Activated CD4-positive, alpha-beta memory T cell treated with anti-CD3 and anti-CD28 coated beads for 36 hours (primary cell): ENCODE measurements at regions not wholly inside any gene's neighbourhood (a gene's known extent, or its start where the extent isn't known, plus 50 kb on each side); places are given as distances from the start of the nearest gene placed in this dataset.

Experiments
- CTCF ChIA-PET: fragments of 350-600 bp; sonication (Branson Sonifier 250); formaldehyde crosslinking; loops from one replicate; lab custom pipeline; 2021; ENCODE audit warnings: antibody characterized with exemption, inconsistent platforms; lab: Charles Lee
- POLR2A ChIA-PET: fragments of 350-600 bp; sonication (Branson Sonifier 250); formaldehyde crosslinking; loops from one replicate; lab custom pipeline; 2021; ENCODE audit warnings: antibody characterized with exemption; lab: Charles Lee
- DNase-seq: peaks from one replicate; pipeline ENCODE4 v3.0.0-alpha.2; 2020
- H3K27ac Mint-ChIP-seq: one replicate; pipeline ENCODE4 v1.8.0; 2021; ENCODE audit warnings: mixed read lengths
- H3K27me3 Mint-ChIP-seq: one replicate; pipeline ENCODE4 v1.8.0; 2021; ENCODE audit warnings: mixed read lengths
- H3K36me3 Mint-ChIP-seq: one replicate; pipeline ENCODE4 v1.8.0; 2021; ENCODE audit warnings: mixed read lengths
- H3K4me1 Mint-ChIP-seq: one replicate; pipeline ENCODE4 v1.8.0; 2021; ENCODE audit warnings: low read depth, mixed read lengths
- H3K4me3 Mint-ChIP-seq: one replicate; pipeline ENCODE4 v1.8.0; 2021; ENCODE audit warnings: mild to moderate bottlenecking, mixed read lengths
- H3K9me3 Mint-ChIP-seq: one replicate; pipeline ENCODE4 v1.8.0; 2021; ENCODE audit warnings: mixed read lengths
- intact Hi-C: fragments of 100-400 bp; cut with micrococcal nuclease; formaldehyde crosslinking; loops from one replicate; pipeline ENCODE4 v1.15.1; 2023

DNA sequence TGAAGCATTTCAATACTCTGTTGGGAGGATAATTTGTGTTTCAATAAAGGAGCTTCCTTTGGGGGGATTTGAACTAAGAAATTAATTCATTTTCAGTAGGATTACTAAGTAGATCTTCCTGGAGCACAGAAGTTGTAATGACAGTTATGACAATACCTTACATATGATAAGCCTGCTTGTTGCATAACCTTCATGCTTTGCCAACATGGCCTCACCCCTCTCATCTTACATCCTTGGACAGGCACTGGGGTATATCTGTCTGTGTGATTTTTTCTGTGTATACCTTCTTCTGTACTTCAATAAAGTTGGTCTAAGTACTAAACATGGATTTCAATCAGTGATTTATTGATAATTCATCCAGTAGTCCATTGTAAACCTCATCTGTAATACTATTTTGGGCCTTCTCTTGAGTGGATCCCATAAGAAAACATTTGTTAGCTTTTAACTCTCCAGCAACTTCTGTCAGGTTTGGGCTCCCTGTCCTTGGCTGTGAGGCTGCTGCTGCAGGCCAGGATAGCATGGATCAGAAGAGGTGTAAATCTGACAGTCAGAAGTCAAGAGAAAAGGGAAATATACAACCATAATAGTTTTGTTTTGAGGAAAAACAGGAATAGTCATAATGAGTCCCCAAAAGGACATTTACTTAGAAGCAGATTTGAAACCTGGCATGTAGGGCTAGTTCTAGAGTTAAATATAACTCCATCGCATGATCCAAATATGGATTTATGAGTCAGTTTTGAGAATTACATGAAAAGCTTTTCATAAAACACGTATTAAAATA, 422.2 kb downstream of the KLF5 start:
- DNase-seq = no peak
- ChIA-PET CTCF (no interaction called here), POLR2A (no interaction called here)
- Mint-ChIP-seq H3K36me3 (no peaks in the 10 kb centered on the region), H3K27ac (no peak overlapping the region), H3K27me3 (no peaks in the 10 kb centered on the region), H3K4me1 (no peaks in the 10 kb centered on the region), H3K4me3 (no peak overlapping the region), H3K9me3 (no peaks in the 10 kb centered on the region)
- intact Hi-C loops = no loop called here

GRCh38 chr13:73479856-73480255, 421.1 kb downstream of the KLF5 start:
- H3K36me3 Mint-ChIP-seq = no peaks in the 10 kb centered on the region
- intact Hi-C loops = no loop called here
- no peak for DNase-seq
- no peak overlapping the region for H3K4me3 Mint-ChIP-seq
- POLR2A ChIA-PET = no interaction called here
- CTCF ChIA-PET = no interaction called here
- H3K4me1 Mint-ChIP-seq = no peaks in the 10 kb centered on the region
- H3K9me3 Mint-ChIP-seq = no peaks in the 10 kb centered on the region
- no peak overlapping the region for H3K27ac Mint-ChIP-seq
- no peaks in the 10 kb centered on the region for H3K27me3 Mint-ChIP-seq

GRCh38 chr13:73479351-73479750, 420.5 kb downstream of the KLF5 start:
- ChIA-PET POLR2A (no interaction called here), CTCF (no interaction called here)
- no peaks in the 10 kb centered on the region for H3K9me3 Mint-ChIP-seq
- no peak overlapping the region for H3K4me3 Mint-ChIP-seq
- no peaks in the 10 kb centered on the region for H3K4me1 Mint-ChIP-seq
- no peak overlapping the region for H3K27ac Mint-ChIP-seq
- DNase-seq = no peak
- intact Hi-C loops = no loop called here
- no peaks in the 10 kb centered on the region for H3K27me3 Mint-ChIP-seq
- H3K36me3 Mint-ChIP-seq = no peaks in the 10 kb centered on the region

- intact Hi-C loops = no loop called here
- Mint-ChIP-seq H3K36me3 (no peaks in the 10 kb centered on the region), H3K9me3 (no peaks in the 10 kb centered on the region), H3K4me1 (no peaks in the 10 kb centered on the region), H3K27ac (no peak overlapping the region), H3K27me3 (no peaks in the 10 kb centered on the region), H3K4me3 (no peak overlapping the region)
- ChIA-PET CTCF (no interaction called here), POLR2A (interaction anchor here (0.6 kb wide), 1 partner anchor 53 kb away, joined by 4 read pairs; no protein-coding TSS in a partner anchor)
- no peak for DNase-seq
Observed at GRCh38 chr13:73477441-73477840, 418.6 kb downstream of the KLF5 start.

DNA sequence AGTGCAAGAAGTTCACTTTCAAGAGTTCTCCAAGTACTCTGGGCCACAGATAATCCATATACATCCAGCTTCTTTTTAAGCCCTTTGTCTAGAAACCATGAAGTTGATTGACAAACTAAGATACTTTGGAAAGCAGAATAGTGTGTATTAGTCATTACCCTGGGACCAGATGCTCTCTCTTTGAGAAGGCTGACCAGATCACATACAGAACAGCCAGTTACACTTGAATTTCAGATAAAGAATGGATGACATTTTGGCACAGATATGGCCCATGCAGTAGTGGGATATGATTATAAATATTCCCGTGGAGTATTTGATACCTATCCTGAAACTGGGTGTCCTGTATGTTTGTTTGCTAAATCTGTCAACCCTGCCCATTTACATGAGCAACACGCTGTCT, 414.2 kb downstream of the KLF5 start:
- CTCF ChIA-PET = no interaction called here

GRCh38 chr13:73467125-73467524, 408.3 kb downstream of the KLF5 start:
- DNase-seq = no peak
- no peaks in the 10 kb centered on the region for H3K9me3 Mint-ChIP-seq
- no peaks in the 10 kb centered on the region for H3K4me1 Mint-ChIP-seq
- no peak overlapping the region for H3K4me3 Mint-ChIP-seq
- CTCF ChIA-PET = no interaction called here
- H3K27me3 Mint-ChIP-seq = no peaks in the 10 kb centered on the region
- intact Hi-C loops = no loop called here
- POLR2A ChIA-PET = interaction anchor here (0.5 kb wide), 1 partner anchor 447 kb away, joined by 4 read pairs; no protein-coding TSS in a partner anchor
- H3K36me3 Mint-ChIP-seq = no peaks in the 10 kb centered on the region
- H3K27ac Mint-ChIP-seq = no peak overlapping the region

More for the DNA sequence above, 414.2 kb downstream of the KLF5 start:
- Mint-ChIP-seq H3K27me3 (no peaks in the 10 kb centered on the region), H3K36me3 (no peaks in the 10 kb centered on the region), H3K4me1 (no peaks in the 10 kb centered on the region), H3K9me3 (no peaks in the 10 kb centered on the region), H3K27ac (no peak overlapping the region), H3K4me3 (no peak overlapping the region)
- intact Hi-C loops = no loop called here
- DNase-seq = no peak
- POLR2A ChIA-PET = no interaction called here

DNA sequence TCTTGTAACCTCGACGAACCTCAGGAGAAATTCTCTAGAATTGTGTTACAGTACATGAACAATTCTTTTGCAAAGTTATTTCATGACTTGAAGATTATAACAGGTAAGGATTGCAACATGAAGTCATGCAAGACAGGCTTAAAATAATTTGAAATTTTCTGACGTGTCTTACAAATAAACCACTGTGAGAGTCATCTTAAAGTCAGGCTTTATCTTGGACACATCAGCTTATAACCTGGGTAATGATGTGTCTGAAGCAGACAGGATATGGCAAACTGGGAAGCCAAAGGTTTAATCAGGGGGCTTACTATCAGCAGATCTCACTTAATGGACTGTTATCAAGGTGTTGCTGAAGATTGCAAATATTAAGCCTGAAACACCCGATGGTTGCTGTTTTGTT, 407.8 kb downstream of the KLF5 start:
- intact Hi-C loops = no loop called here
- Mint-ChIP-seq H3K36me3 (no peaks in the 10 kb centered on the region), H3K27me3 (no peaks in the 10 kb centered on the region), H3K4me3 (no peak overlapping the region), H3K9me3 (no peaks in the 10 kb centered on the region), H3K27ac (no peak overlapping the region), H3K4me1 (no peaks in the 10 kb centered on the region)
- CTCF ChIA-PET = no interaction called here
- no peak for DNase-seq
- POLR2A ChIA-PET = no interaction called here

DNA sequence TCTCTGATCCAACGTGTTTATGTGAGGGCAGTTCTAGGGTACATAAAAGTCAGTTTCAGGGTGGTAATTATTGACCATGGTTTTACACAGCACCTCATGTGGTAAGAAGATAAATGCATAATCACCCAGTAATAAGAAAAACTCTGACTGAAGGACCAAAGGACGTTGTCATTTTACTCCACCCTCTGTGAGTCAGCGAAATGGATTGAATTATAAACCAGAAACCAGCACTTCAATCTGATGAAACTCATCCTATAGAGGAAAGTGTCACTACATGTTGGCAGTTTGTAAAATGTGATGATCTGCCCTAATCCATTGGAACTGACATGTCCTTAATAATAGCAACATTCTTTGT, 406.8 kb downstream of the KLF5 start:
- ChIA-PET POLR2A (no interaction called here), CTCF (no interaction called here)

DNA sequence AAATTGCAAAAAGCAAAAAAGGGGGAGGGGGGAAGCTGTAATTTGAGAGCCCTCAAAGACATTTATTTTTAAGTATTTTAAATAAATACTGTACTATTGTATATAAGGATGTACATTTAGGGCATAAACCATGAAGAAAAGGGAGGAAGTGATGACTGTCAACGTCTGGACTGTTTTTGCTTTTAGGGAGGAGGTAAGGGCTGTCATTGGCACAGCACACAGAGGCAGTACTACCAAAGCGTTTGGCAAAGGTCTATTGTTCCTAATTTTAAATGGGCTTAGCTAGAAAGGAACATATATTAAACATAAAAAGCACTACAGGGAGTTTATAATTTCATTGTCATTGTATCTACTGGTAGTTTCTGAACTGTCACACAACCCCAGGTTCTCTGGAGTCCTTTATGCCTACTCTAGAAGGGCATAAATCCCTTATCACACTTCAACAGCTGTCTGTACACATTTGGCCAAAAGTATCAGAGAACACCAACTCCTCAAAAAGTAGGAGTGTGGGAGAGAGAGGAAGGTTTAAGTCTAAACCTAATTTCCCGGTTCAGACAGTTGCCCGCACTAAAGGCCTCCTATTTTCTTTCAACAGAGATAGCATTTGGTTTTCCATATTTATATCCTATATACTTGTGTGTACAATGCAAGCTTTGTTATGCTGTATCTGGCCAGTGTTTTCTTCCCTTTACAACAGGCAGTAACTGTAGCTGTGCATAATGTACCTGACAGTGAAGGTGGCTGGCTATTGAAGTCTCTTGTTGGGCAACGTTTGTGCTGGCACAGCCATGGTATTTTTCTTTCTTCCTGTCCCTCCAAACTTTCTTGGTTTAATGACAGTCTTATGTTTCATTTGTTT, 406.2 kb downstream of the KLF5 start:
- POLR2A ChIA-PET = no interaction called here
- no peak for DNase-seq
- no peak overlapping the region for H3K4me3 Mint-ChIP-seq

More for the DNA sequence above, 406.8 kb downstream of the KLF5 start:
- H3K4me3 Mint-ChIP-seq = no peak overlapping the region
- no peak overlapping the region for H3K27ac Mint-ChIP-seq
- H3K27me3 Mint-ChIP-seq = no peaks in the 10 kb centered on the region
- H3K9me3 Mint-ChIP-seq = no peaks in the 10 kb centered on the region
- DNase-seq = no peak
- H3K4me1 Mint-ChIP-seq = no peaks in the 10 kb centered on the region
- intact Hi-C loops = no loop called here
- no peaks in the 10 kb centered on the region for H3K36me3 Mint-ChIP-seq

GRCh38 chr13:73462241-73462640, 403.4 kb downstream of the KLF5 start:
- no peak for DNase-seq
- H3K36me3 Mint-ChIP-seq = peaks cover 2% of the 10 kb centered on the region
- H3K9me3 Mint-ChIP-seq = no peaks in the 10 kb centered on the region
- no peak overlapping the region for H3K4me3 Mint-ChIP-seq
- peaks cover 4% of the 10 kb centered on the region for H3K27me3 Mint-ChIP-seq
- POLR2A ChIA-PET = no interaction called here
- CTCF ChIA-PET = no interaction called here
- H3K27ac Mint-ChIP-seq = no peak overlapping the region
- intact Hi-C loops = no loop called here
- H3K4me1 Mint-ChIP-seq = no peaks in the 10 kb centered on the region

More for the DNA sequence above, 406.2 kb downstream of the KLF5 start:
- Mint-ChIP-seq H3K27ac (no peak overlapping the region), H3K4me1 (no peaks in the 10 kb centered on the region), H3K9me3 (no peaks in the 10 kb centered on the region), H3K36me3 (peaks cover 2% of the 10 kb centered on the region), H3K27me3 (peaks cover 3% of the 10 kb centered on the region)
- CTCF ChIA-PET = no interaction called here
- intact Hi-C loops = no loop called here

DNA sequence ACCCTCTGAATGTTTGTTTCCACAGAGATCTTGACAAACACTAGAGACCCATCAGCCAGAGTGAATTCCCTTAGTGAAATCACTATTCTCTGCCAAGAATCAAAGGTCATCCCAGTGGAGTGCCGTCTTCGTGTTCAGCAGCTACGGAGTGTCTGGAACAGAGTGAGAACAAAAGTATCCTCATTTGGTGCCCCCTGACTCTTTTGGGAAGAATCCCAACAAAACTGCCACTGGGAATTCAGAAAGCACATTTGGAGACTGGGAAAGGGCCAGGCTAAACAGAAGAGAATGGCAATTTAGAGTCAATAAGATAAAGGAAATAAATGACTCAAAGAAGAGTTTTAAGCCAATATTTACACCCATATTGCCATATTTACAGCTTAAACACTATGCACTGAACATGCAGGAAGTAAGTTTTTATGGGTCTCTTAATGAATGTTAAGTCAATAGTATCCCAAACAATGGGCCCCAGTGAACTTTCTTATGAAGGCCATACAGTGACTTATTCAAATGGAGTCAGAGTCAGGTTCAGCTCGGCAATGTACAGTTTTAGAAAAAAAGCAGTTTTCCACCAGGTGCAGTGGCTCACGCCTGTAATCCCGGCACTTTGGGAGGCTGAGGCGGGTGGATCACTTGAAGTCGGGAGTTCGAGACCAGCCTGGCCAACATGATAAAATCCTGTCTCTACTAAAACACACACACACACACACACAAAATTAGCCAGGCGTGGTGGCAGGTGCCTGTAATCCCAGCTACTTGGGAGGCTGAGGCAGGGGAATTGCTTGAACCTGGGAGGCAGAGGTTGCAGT, 392.6 kb downstream of the KLF5 start:
- H3K4me3 Mint-ChIP-seq = no peak overlapping the region
- intact Hi-C loops = no loop called here
- H3K27ac Mint-ChIP-seq = no peak overlapping the region
- CTCF ChIA-PET = no interaction called here
- peaks cover 2% of the 10 kb centered on the region for H3K9me3 Mint-ChIP-seq
- no peaks in the 10 kb centered on the region for H3K36me3 Mint-ChIP-seq
- H3K4me1 Mint-ChIP-seq = no peaks in the 10 kb centered on the region
- DNase-seq = no peak
- no peaks in the 10 kb centered on the region for H3K27me3 Mint-ChIP-seq
- POLR2A ChIA-PET = no interaction called here

GRCh38 chr13:73450583-73450982, 391.8 kb downstream of the KLF5 start:
- Mint-ChIP-seq H3K27me3 (no peaks in the 10 kb centered on the region), H3K27ac (no peak overlapping the region), H3K4me1 (no peaks in the 10 kb centered on the region), H3K9me3 (peaks cover 4% of the 10 kb centered on the region), H3K36me3 (no peaks in the 10 kb centered on the region), H3K4me3 (no peak overlapping the region)
- CTCF ChIA-PET = no interaction called here
- intact Hi-C loops = no loop called here
- DNase-seq = no peak
- POLR2A ChIA-PET = no interaction called here
